ENCODE measurements at regions not wholly inside any gene's neighbourhood (a gene's known extent, or its start where the extent isn't known, plus 50 kb on each side); places are given as distances from the start of the nearest gene placed in this dataset.

- TF ChIP-seq RAD21 (IDR thresholded peaks at IDR 0.05; ENCODE audit: low read depth) (no peak), EP300 (IDR thresholded peaks at IDR 0.05; ENCODE audit: borderline replicate concordance) (no peak), REST (IDR thresholded peaks at IDR 0.05; ENCODE audit: low read depth) (no peak)
- TF ChIP-seq, protein P1, sequence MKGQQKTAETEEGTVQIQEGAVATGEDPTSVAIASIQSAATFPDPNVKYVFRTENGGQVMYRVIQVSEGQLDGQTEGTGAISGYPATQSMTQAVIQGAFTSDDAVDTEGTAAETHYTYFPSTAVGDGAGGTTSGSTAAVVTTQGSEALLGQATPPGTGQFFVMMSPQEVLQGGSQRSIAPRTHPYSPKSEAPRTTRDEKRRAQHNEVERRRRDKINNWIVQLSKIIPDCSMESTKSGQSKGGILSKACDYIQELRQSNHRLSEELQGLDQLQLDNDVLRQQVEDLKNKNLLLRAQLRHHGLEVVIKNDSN (IDR thresholded peaks at IDR 0.05): no peak
Observed at GRCh38 chr2:236646871-236647270, 77.2 kb downstream of the ACKR3 start.

Data from Ishikawa (cell line).